Ishikawa (cell line): ENCODE measurements at regions not wholly inside any gene's neighbourhood (a gene's known extent, or its start where the extent isn't known, plus 50 kb on each side); places are given as distances from the start of the nearest gene placed in this dataset.

Source experiments
- EP300 ChIP-seq: IDR thresholded peaks from 2 replicates; pipeline ENCODE4 v1.6.1; 2012; ENCODE audit warnings: borderline replicate concordance
- NFIC ChIP-seq: IDR thresholded peaks from 2 replicates; pipeline ENCODE4 v1.6.1; 2012
- YY1 ChIP-seq: IDR thresholded peaks from 2 replicates; pipeline ENCODE4 v1.6.1; 2012; ENCODE audit warnings: low read depth
- TF ChIP-seq, protein P1 (sequence below): IDR thresholded peaks from 2 replicates; pipeline ENCODE4 v1.6.1; 2012
- TF ChIP-seq, protein P2 (sequence below): IDR thresholded peaks from 2 replicates; pipeline ENCODE4 v1.6.1; 2012; ENCODE audit warnings: low read depth, mild to moderate bottlenecking

GRCh38 chr2:53474914-53475313, 292.7 kb upstream of the CHAC2 start:
- TF ChIP-seq, protein P1, sequence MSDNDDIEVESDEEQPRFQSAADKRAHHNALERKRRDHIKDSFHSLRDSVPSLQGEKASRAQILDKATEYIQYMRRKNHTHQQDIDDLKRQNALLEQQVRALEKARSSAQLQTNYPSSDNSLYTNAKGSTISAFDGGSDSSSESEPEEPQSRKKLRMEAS = no peak
- TF ChIP-seq YY1 (no peak), EP300 (no peak), NFIC (no peak)
- TF ChIP-seq, protein P2, sequence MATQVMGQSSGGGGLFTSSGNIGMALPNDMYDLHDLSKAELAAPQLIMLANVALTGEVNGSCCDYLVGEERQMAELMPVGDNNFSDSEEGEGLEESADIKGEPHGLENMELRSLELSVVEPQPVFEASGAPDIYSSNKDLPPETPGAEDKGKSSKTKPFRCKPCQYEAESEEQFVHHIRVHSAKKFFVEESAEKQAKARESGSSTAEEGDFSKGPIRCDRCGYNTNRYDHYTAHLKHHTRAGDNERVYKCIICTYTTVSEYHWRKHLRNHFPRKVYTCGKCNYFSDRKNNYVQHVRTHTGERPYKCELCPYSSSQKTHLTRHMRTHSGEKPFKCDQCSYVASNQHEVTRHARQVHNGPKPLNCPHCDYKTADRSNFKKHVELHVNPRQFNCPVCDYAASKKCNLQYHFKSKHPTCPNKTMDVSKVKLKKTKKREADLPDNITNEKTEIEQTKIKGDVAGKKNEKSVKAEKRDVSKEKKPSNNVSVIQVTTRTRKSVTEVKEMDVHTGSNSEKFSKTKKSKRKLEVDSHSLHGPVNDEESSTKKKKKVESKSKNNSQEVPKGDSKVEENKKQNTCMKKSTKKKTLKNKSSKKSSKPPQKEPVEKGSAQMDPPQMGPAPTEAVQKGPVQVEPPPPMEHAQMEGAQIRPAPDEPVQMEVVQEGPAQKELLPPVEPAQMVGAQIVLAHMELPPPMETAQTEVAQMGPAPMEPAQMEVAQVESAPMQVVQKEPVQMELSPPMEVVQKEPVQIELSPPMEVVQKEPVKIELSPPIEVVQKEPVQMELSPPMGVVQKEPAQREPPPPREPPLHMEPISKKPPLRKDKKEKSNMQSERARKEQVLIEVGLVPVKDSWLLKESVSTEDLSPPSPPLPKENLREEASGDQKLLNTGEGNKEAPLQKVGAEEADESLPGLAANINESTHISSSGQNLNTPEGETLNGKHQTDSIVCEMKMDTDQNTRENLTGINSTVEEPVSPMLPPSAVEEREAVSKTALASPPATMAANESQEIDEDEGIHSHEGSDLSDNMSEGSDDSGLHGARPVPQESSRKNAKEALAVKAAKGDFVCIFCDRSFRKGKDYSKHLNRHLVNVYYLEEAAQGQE = no peak
